H9 (cell line): ENCODE measurements at regions not wholly inside any gene's neighbourhood (a gene's known extent, or its start where the extent isn't known, plus 50 kb on each side); places are given as distances from the start of the nearest gene placed in this dataset.
A peak's percentile ranks its signal among the peaks of the same experiment; 100 is the strongest.

Source experiments
- DNase-seq: peaks from one replicate; pipeline ENCODE4 v3.0.0-alpha.2; 2017
- H2AFZ ChIP-seq: one replicate; pipeline ENCODE4 v1.6.1; 2013; ENCODE audit warnings: mild to moderate bottlenecking, low read length, control low read depth, moderate library complexity
- H2AK5ac ChIP-seq: 2 replicates; pipeline ENCODE4 v1.6.1; 2013; ENCODE audit warnings: low read length, control low read depth, mixed read lengths; ENCODE audit not compliant: insufficient read length
- H2BK120ac ChIP-seq: one replicate; pipeline ENCODE4 v1.6.1; 2013; ENCODE audit warnings: low read depth, mild to moderate bottlenecking, low read length, control low read depth, inconsistent platforms; ENCODE audit not compliant: poor library complexity, severe bottlenecking
- H2BK12ac ChIP-seq: 2 replicates; pipeline ENCODE4 v1.6.1; 2013; ENCODE audit warnings: low read length, control low read depth, mixed read lengths, low read depth; ENCODE audit not compliant: insufficient read length
- H2BK15ac ChIP-seq: 2 replicates; pipeline ENCODE4 v1.6.1; 2013; ENCODE audit warnings: low read depth, low read length, control low read depth
- H2BK20ac ChIP-seq: one replicate; pipeline ENCODE4 v1.6.1; 2013; ENCODE audit warnings: low read depth, mild to moderate bottlenecking, low read length, control low read depth, inconsistent platforms; ENCODE audit not compliant: poor library complexity, severe bottlenecking
- H2BK5ac ChIP-seq: 2 replicates; pipeline ENCODE4 v1.6.1; 2013; ENCODE audit warnings: low read length, control low read depth, mixed read lengths; ENCODE audit not compliant: insufficient read length
- H3K14ac ChIP-seq: 2 replicates; pipeline ENCODE4 v1.6.1; 2013; ENCODE audit warnings: low read length, control low read depth; ENCODE audit not compliant: insufficient read depth
- H3K18ac ChIP-seq: 2 replicates; pipeline ENCODE4 v1.6.1; 2013; ENCODE audit warnings: low read depth, mild to moderate bottlenecking, mixed read lengths, low read length, control low read depth; ENCODE audit not compliant: insufficient read length
- H3K23ac ChIP-seq: 2 replicates; pipeline ENCODE4 v1.6.1; 2013; ENCODE audit warnings: low read length, control low read depth, mixed read lengths, low read depth; ENCODE audit not compliant: insufficient read length
- H3K23me2 ChIP-seq: 2 replicates; pipeline ENCODE4 v1.6.1; 2013; ENCODE audit warnings: low read depth, mild to moderate bottlenecking, mixed read lengths, low read length, control low read depth; ENCODE audit not compliant: insufficient read length, poor library complexity, severe bottlenecking
- H3K27ac ChIP-seq: 2 replicates; pipeline ENCODE4 v1.5.1; 2013; ENCODE audit warnings: low read length, control low read depth, mixed read lengths, low read depth; ENCODE audit not compliant: insufficient read length
- H3K27me3 ChIP-seq: 2 replicates; pipeline ENCODE4 v1.6.1; 2013; ENCODE audit warnings: low read length, control low read depth, inconsistent platforms; ENCODE audit not compliant: insufficient read depth
- H3K4ac ChIP-seq: 2 replicates; pipeline ENCODE4 v1.6.1; 2013; ENCODE audit warnings: low read depth, mild to moderate bottlenecking, control low read depth, inconsistent platforms, low read length, moderate library complexity
- H3K4me1 ChIP-seq: 2 replicates; pipeline ENCODE4 v1.6.1; 2013; ENCODE audit warnings: low read length, control low read depth, inconsistent platforms; ENCODE audit not compliant: insufficient read depth
- H3K4me2 ChIP-seq: 2 replicates; pipeline ENCODE4 v1.6.1; 2013; ENCODE audit warnings: low read length, control low read depth, mixed read lengths; ENCODE audit not compliant: insufficient read length, insufficient read depth
- H3K56ac ChIP-seq: 2 replicates; pipeline ENCODE4 v1.6.1; 2013; ENCODE audit warnings: low read depth, mild to moderate bottlenecking, mixed read lengths, low read length, control low read depth; ENCODE audit not compliant: insufficient read length
- H3K79me1 ChIP-seq: 2 replicates; pipeline ENCODE4 v1.6.1; 2013; ENCODE audit warnings: low read depth, mild to moderate bottlenecking, moderate library complexity, low read length, control low read depth, inconsistent platforms; ENCODE audit not compliant: insufficient read depth, poor library complexity, severe bottlenecking
- H3K79me2 ChIP-seq: 2 replicates; pipeline ENCODE4 v1.6.1; 2013; ENCODE audit warnings: low read length, control low read depth, inconsistent platforms; ENCODE audit not compliant: insufficient read depth
- H3K9ac ChIP-seq: 2 replicates; pipeline ENCODE4 v1.6.1; 2013; ENCODE audit warnings: low read length, control low read depth, mixed read lengths; ENCODE audit not compliant: insufficient read length; ENCODE audit errors: extremely low read depth
- H3K9me3 ChIP-seq: one replicate; pipeline ENCODE4 v1.6.1; 2013; ENCODE audit warnings: low read depth, low read length, inconsistent platforms; ENCODE audit not compliant: control insufficient read depth
- H3T11ph ChIP-seq: one replicate; pipeline ENCODE4 v1.6.1; 2013; ENCODE audit warnings: mild to moderate bottlenecking, low read length, control low read depth, inconsistent platforms
- H4K20me1 ChIP-seq: one replicate; pipeline ENCODE4 v1.6.1; 2013; ENCODE audit not compliant: control insufficient read depth, insufficient read length, insufficient read depth
- H4K5ac ChIP-seq: 2 replicates; pipeline ENCODE4 v1.6.1; 2013; ENCODE audit warnings: low read depth, mild to moderate bottlenecking, mixed read lengths, low read length, control low read depth; ENCODE audit not compliant: insufficient read length
- H4K8ac ChIP-seq: replicated peaks from 2 replicates; pipeline ENCODE4 v1.6.1; 2013; ENCODE audit warnings: low read length, control low read depth, mixed read lengths, low read depth; ENCODE audit not compliant: insufficient read length
- H4K91ac ChIP-seq: 2 replicates; pipeline ENCODE4 v1.6.1; 2013; ENCODE audit warnings: low read depth, mild to moderate bottlenecking, moderate library complexity, mixed read lengths, low read length, control low read depth; ENCODE audit not compliant: insufficient read length
- H3K27ac Mint-ChIP-seq, 3 experiments: 2 replicates in 2 of 3; 3 replicates in 1 of 3; pipeline ENCODE4 v1.8.0; 2020 to 2021; ENCODE audit warnings: mixed read lengths in 3 of 3, mild to moderate bottlenecking in 1 of 3, moderate library complexity in 1 of 3
- H3K27me3 Mint-ChIP-seq: 2 replicates; pipeline ENCODE4 v1.8.0; 2021; ENCODE audit warnings: low read depth, mild to moderate bottlenecking, moderate library complexity, mixed read lengths
- H3K36me3 Mint-ChIP-seq, 3 experiments: 2 replicates in 2 of 3; 3 replicates in 1 of 3; pipeline ENCODE4 v1.8.0; 2020 to 2021; ENCODE audit warnings: low read depth in 3 of 3, mixed read lengths in 3 of 3; ENCODE audit not compliant: insufficient read depth in 1 of 3
- H3K4me1 Mint-ChIP-seq, 2 experiments: 2 replicates each; pipeline ENCODE4 v1.8.0; 2020; ENCODE audit warnings: mixed read lengths in 2 of 2
- H3K4me3 Mint-ChIP-seq, 2 experiments: 2 replicates in 1 of 2; 3 replicates in 1 of 2; pipeline ENCODE4 v1.8.0; 2020 to 2021; ENCODE audit warnings: mild to moderate bottlenecking in 2 of 2, mixed read lengths in 2 of 2, moderate library complexity in 1 of 2
- H3K9me3 Mint-ChIP-seq, 2 experiments: 2 replicates in 1 of 2; 3 replicates in 1 of 2; pipeline ENCODE4 v1.8.0; 2020; ENCODE audit warnings: mild to moderate bottlenecking in 2 of 2, mixed read lengths in 2 of 2, moderate library complexity in 1 of 2
- CTCF ChIP-seq: fragments of 200-600 bp; sonication (generic); conservative IDR thresholded peaks from 3 replicates; pipeline ENCODE4 v1.8.0; 2021; ENCODE audit warnings: antibody characterized with exemption, mild to moderate bottlenecking
- WGBS: extraction: QIAGEN DNeasy Blood & Tissue Kit; methylation state at CpG from one replicate; pipeline ENCODE4 v1.1.7; 2013; ENCODE audit warnings: missing lambda C conversion rate, low lambda C conversion rate, mixed read lengths; ENCODE audit not compliant: insufficient read length; ENCODE audit errors: extremely low coverage; 5-methylcytosine and 5-hydroxymethylcytosine counted together

DNA sequence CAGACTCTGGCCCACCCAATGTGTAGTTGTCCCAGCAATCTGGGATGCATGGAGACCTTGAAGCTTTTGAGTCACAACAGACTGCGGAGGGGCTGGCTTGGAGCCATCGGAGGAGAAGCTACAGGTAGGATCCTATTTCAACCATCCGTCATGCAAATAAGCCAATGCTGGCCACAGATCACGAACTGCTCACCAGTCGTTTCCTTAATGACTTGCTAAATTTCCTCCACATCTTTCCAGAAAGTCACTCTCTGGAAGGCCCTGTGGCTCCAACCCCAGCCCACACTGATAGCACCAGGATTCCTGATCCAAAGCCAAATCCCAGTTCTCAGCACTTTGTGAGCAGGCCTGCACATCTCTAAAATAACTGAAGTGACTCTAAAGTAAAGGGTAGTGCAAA, 321.3 kb downstream of the RAB28 start:
- H3K23me2 ChIP-seq, result no peaks in the 10 kb centered on the region
- no peaks in the 10 kb centered on the region for H3K79me1 ChIP-seq
- no peak overlapping the region for H2AFZ ChIP-seq
- H2AK5ac ChIP-seq, result no peak overlapping the region
- H3K4me1 ChIP-seq, result peaks cover 3% of the 10 kb centered on the region
- no peaks in the 10 kb centered on the region; a peak in 1 of 5 replicates for H3K9me3 Mint-ChIP-seq
- no CpG with 5 or more reads among the region's 5 CpGs for WGBS
- H2BK15ac ChIP-seq, result no peak overlapping the region
- no peaks in the 10 kb centered on the region for H3K36me3 Mint-ChIP-seq
- no peak overlapping the region for H3K18ac ChIP-seq
- H3K23ac ChIP-seq, result no peak overlapping the region
- H4K20me1 ChIP-seq, result no peaks in the 10 kb centered on the region
- H3T11ph ChIP-seq, result no peak overlapping the region
- no peak overlapping the region for H3K14ac ChIP-seq
- H3K79me2 ChIP-seq, result no peaks in the 10 kb centered on the region
- H3K4me3 Mint-ChIP-seq, result no peak overlapping the region
- H2BK12ac ChIP-seq, result no peak overlapping the region
- H3K27ac Mint-ChIP-seq, result peak overlapping the region in 2 of 3 experiments; percentile 21 to 59; a peak in 1 of 7 replicates
- TF ChIP-seq CTCF, result no peak
- no peak overlapping the region for H2BK120ac ChIP-seq
- H4K91ac ChIP-seq, result no peak overlapping the region
- no peaks in the 10 kb centered on the region; the same call in 1 of the 2 replicates for H3K27me3 Mint-ChIP-seq
- H3K4me2 ChIP-seq, result no peak overlapping the region
- no peaks in the 10 kb centered on the region for H3K27me3 ChIP-seq
- H3K27ac ChIP-seq, result no peak overlapping the region
- H2BK20ac ChIP-seq, result no peak overlapping the region
- H2BK5ac ChIP-seq, result no peak overlapping the region
- no peak overlapping the region for H4K5ac ChIP-seq
- H3K9me3 ChIP-seq, result no peaks in the 10 kb centered on the region
- H3K9ac ChIP-seq, result no peak overlapping the region
- peak; percentile 40 for DNase-seq
- no peak overlapping the region for H3K4ac ChIP-seq
- H3K56ac ChIP-seq, result no peak overlapping the region
- peaks cover 5 to 7% of the 10 kb centered on the region in 2 experiments for H3K4me1 Mint-ChIP-seq
- no peak overlapping the region for H4K8ac ChIP-seq
